Fibroblast of gingiva (primary cell): ENCODE measurements at regions not wholly inside any gene's neighbourhood (a gene's known extent, or its start where the extent isn't known, plus 50 kb on each side); places are given as distances from the start of the nearest gene placed in this dataset.
"Not testable (repeated sequence)": the region's sequence is repeated elsewhere in the genome, so short reads cannot be mapped to it uniquely, and the experiment has no call there.

Experiments
- DNase-seq: peaks from one replicate; pipeline ENCODE4 v3.0.0-alpha.2; 2011; ENCODE audit warnings: low read depth

- DNase-seq: no peak
Observed at GRCh38 chr4:173698557-173699262, 168.7 kb upstream of the HAND2 start.

GRCh38 chr4:173697840-173698239 lies 167.8 kb upstream of the HAND2 start:
- no peak for DNase-seq

GRCh38 chr4:173696551-173696950 lies 166.5 kb upstream of the HAND2 start:
- no peak for DNase-seq

GRCh38 chr4:173696011-173696410 lies 166.0 kb upstream of the HAND2 start:
- DNase-seq: no peak

GRCh38 chr4:173685831-173686210 lies 155.8 kb upstream of the HAND2 start:
- no peak for DNase-seq

GRCh38 chr4:173685165-173685830 lies 155.3 kb upstream of the HAND2 start:
- no peak for DNase-seq

- DNase-seq: no peak
Observed at GRCh38 chr4:173684223-173684622, 154.2 kb upstream of the HAND2 start.

- no peak for DNase-seq
Observed at GRCh38 chr4:173682609-173683008, 152.6 kb upstream of the HAND2 start.

- no peak for DNase-seq
Observed at GRCh38 chr4:173680278-173680677, 150.2 kb upstream of the HAND2 start.

GRCh38 chr4:173675446-173675845 lies 145.4 kb upstream of the HAND2 start:
- DNase-seq: no peak

- DNase-seq: no peak
Observed at GRCh38 chr4:173669460-173670179, 139.6 kb upstream of the HAND2 start.

GRCh38 chr4:173661001-173661400 lies 131.0 kb upstream of the HAND2 start:
- no peak for DNase-seq

GRCh38 chr4:173656898-173657297 lies 126.9 kb upstream of the HAND2 start:
- DNase-seq: no peak

- DNase-seq: no peak
Observed at GRCh38 chr4:173652283-173652931, 122.4 kb upstream of the HAND2 start.

- DNase-seq: no peak
Observed at GRCh38 chr4:173651651-173652282, 121.7 kb upstream of the HAND2 start.

- DNase-seq: no peak
Observed at GRCh38 chr4:173647902-173648301, 117.9 kb upstream of the HAND2 start.

GRCh38 chr4:173642509-173642908 lies 112.5 kb upstream of the HAND2 start:
- DNase-seq: no peak

GRCh38 chr4:173635395-173635794 lies 105.4 kb upstream of the HAND2 start:
- no peak for DNase-seq

- no peak for DNase-seq
Observed at GRCh38 chr4:173626277-173626676, 96.2 kb upstream of the HAND2 start.

- not testable (repeated sequence) for DNase-seq
Observed at GRCh38 chr4:173618648-173619047, 88.6 kb upstream of the HAND2 start.

GRCh38 chr4:173609158-173609557 lies 79.1 kb upstream of the HAND2 start:
- DNase-seq: no peak

- DNase-seq: not testable (repeated sequence)
Observed at GRCh38 chr4:173608632-173609031, 78.6 kb upstream of the HAND2 start.
